Mesodermal cell (in vitro differentiated cells): ENCODE measurements at regions not wholly inside any gene's neighbourhood (a gene's known extent, or its start where the extent isn't known, plus 50 kb on each side); places are given as distances from the start of the nearest gene placed in this dataset.

ENCODE experiments used
- H3K27ac ChIP-seq: 2 replicates; pipeline ENCODE4 v1.7.0; 2013; ENCODE audit warnings: mild to moderate bottlenecking, low read depth, low read length, moderate library complexity; ENCODE audit not compliant: severe bottlenecking
- H3K36me3 ChIP-seq: 2 replicates; pipeline ENCODE4 v1.7.1; 2013; ENCODE audit warnings: mild to moderate bottlenecking, low read length, moderate library complexity; ENCODE audit not compliant: control insufficient read depth, insufficient read depth
- H3K4me1 ChIP-seq: one replicate; pipeline ENCODE4 v1.7.1; 2013; ENCODE audit warnings: mild to moderate bottlenecking, low read length; ENCODE audit not compliant: insufficient read depth, control insufficient read depth, poor library complexity, severe bottlenecking
- H3K4me3 ChIP-seq: 2 replicates; pipeline ENCODE4 v1.7.0; 2013; ENCODE audit warnings: low read length, control low read depth, mild to moderate bottlenecking; ENCODE audit not compliant: insufficient read depth, poor library complexity, severe bottlenecking; ENCODE audit errors: extremely low read depth
- H3K9me3 ChIP-seq: 2 replicates; pipeline ENCODE4 v1.7.1; 2013; ENCODE audit warnings: mild to moderate bottlenecking, low read length, moderate library complexity; ENCODE audit not compliant: control insufficient read depth
- WGBS, 2 experiments: methylation state at CpG; one replicate each; pipeline ENCODE4 v1.1.5; 2013; ENCODE audit warnings: missing lambda C conversion rate in 2 of 2; ENCODE audit not compliant: insufficient coverage in 2 of 2; 5-methylcytosine and 5-hydroxymethylcytosine counted together

DNA sequence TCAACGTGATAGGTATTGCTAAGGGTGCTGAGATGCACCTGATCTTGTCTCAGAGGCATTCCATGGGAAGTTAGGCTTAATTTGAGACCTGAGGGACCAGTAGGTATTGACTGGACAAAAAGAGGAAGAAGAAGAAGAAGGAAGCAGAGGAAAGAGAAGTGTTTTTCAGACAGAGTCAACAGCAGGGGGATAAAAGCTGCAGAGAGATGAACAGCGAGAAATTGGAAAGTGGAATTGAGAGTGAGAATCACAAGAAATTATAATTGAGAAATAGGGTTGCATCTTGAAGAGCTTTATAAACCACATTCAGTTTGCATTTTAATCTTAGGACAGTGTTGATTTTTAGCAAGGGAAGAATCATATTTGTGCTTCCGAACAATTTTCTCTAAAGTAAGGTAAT is 254.0 kb downstream of the CD83 start:
- Histone ChIP-seq H3K36me3 (no peaks in the 10 kb centered on the region), H3K9me3 (no peaks in the 10 kb centered on the region), H3K4me3 (no peak overlapping the region), H3K27ac (no peak overlapping the region), H3K4me1 (no peaks in the 10 kb centered on the region)
- WGBS, 2 experiments, result 78 to 100% methylated on average over 2 of the region's 3 CpGs

DNA sequence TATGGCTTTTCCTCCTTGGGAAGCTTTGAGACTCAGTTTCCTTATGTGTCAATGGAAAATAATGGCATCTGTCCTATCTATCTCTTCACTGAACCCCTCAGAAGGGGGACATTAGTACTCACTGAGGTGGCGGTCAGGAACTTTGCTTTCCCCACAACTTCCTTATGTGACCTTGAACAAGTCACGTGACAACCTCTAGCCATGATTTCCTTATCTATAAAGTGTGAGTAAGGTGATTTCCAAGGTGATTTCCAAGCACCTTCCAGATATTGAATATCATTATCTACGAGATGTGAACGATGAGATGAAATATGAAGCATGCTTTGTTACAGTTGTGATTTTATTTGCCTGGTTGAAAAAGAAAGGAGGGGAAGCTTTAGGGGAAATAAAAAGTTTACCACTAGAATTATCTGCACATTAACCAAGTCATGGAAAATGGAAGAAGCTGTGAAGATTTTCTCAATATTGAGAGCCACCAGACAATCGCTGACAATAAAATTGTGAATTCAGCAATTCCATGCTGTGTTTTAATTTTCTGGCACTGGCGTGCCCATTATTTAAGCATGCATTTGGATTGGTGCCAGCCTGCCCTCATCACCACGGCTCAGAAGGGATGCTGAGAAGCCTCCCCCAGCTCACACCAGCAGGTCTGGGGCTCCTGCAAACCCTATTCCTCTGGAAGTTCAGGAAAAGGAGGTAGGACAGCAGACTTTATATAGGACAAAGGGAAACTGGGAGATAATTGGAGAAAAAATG is 255.3 kb downstream of the CD83 start:
- Histone ChIP-seq H3K27ac (no peak overlapping the region), H3K9me3 (no peaks in the 10 kb centered on the region), H3K4me1 (no peaks in the 10 kb centered on the region), H3K36me3 (no peaks in the 10 kb centered on the region), H3K4me3 (no peak overlapping the region)
- 85 to 100% methylated on average over 3 of the region's 7 CpGs for WGBS, 2 experiments

- H3K9me3 ChIP-seq, result no peaks in the 10 kb centered on the region
- no peaks in the 10 kb centered on the region for H3K4me1 ChIP-seq
- 85 to 87% methylated on average over 5 of the region's 7 CpGs for WGBS, 2 experiments
- no peak overlapping the region for H3K27ac ChIP-seq
- no peaks in the 10 kb centered on the region for H3K36me3 ChIP-seq
- H3K4me3 ChIP-seq, result no peak overlapping the region
These were observed 256.3 kb downstream of the CD83 start for GRCh38 chr6:14373648-14374437.

GRCh38 chr6:14375930-14376329 is 258.4 kb downstream of the CD83 start:
- Histone ChIP-seq H3K36me3 (no peaks in the 10 kb centered on the region), H3K4me1 (no peaks in the 10 kb centered on the region), H3K27ac (no peak overlapping the region), H3K9me3 (no peaks in the 10 kb centered on the region), H3K4me3 (no peak overlapping the region)
- 80 to 100% methylated on average over 1 of the region's 1 CpG for WGBS, 2 experiments

GRCh38 chr6:14379568-14379967 is 262.0 kb downstream of the CD83 start:
- Histone ChIP-seq H3K4me1 (no peaks in the 10 kb centered on the region), H3K4me3 (no peak overlapping the region), H3K27ac (no peak overlapping the region), H3K9me3 (no peaks in the 10 kb centered on the region), H3K36me3 (no peaks in the 10 kb centered on the region)
- 33 to 44% methylated on average over 1 of the region's 3 CpGs for WGBS, 2 experiments

DNA sequence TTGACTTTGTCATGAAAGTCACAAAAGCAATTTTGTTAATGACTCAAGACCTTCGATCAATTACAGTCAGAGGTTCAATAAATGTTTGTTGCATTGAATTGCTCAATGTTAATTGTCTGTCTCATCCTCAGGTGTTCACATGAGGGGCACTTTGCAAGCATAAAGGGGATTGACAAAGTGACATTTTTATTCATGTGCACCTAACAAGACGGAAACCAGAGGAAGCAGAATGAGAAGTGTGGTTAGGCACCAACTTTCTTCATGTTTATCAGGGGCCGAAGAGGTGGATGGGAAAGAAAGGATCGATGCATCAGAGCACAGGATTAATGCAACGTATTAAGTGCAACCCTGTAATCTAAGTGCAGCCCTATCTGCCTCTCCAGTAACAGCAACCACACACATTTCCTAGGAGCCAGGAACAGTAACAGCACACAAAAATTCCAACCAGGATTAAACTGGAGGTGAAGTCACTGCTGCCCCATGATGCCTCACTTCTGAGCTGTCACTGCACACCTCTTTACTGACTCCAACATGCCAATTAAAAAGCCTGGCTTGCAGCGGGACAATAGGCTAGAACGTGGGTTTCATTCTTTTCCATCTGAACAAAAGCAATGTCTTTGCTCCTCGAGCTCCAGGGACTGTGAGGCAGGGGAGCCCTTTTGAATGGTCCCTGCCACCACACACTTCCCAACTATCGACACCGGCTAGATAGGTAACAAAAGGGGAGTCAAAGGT is 262.7 kb downstream of the CD83 start:
- WGBS, 2 experiments, result 43 to 59% methylated on average over 8 of the region's 10 CpGs

DNA sequence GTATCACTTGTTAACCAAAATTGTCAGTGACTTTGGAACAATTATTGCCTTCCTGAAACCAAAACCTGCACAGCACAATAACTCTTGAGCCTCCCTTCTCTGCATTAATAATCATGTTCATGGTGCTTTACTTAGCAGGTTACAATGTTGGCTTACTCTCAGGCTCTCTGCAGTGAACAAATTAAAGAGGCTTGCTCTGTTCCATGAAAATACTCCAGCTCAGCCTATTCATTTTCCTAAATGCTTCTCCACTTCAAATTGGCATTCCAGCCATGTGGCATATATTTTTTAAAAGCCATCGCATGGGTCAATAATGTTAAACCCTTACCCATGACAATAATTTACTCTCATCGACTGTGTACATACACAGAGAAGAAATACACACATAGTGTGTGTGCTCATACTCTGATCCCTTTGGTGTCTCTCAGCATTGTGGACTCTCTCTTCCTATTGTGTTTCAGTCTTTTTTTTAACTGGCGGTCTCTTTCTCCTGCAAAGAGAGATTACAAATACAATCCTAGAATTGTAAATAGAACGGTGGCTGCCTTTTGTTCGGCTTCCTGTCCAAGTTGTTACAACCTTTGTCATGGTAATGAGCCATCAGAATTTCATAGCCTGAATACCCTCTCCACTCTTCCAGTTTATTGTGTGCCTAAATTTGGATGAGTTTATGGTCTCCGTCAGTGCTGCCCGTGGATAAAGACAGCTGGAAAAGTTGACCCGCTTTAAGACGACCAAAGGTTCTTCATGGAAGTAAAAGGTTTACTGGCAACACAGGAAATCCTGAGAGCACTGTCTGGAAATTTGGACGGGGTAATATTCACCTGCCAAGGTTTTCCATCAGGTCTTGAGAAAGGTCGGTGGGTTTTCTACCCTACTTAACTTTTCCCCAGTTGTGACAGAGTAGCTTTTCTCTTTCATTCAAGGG is 263.6 kb downstream of the CD83 start:
- Histone ChIP-seq H3K27ac (no peak overlapping the region), H3K4me3 (no peak overlapping the region), H3K4me1 (no peaks in the 10 kb centered on the region), H3K9me3 (no peaks in the 10 kb centered on the region), H3K36me3 (no peaks in the 10 kb centered on the region)
- 22 to 33% methylated on average over 7 of the region's 11 CpGs for WGBS, 2 experiments

More for the DNA sequence above, 262.7 kb downstream of the CD83 start:
- Histone ChIP-seq H3K4me3 (no peak overlapping the region), H3K27ac (no peak overlapping the region), H3K36me3 (no peaks in the 10 kb centered on the region), H3K9me3 (no peaks in the 10 kb centered on the region), H3K4me1 (no peaks in the 10 kb centered on the region)

GRCh38 chr6:14381829-14382677 is 264.5 kb downstream of the CD83 start:
- Histone ChIP-seq H3K27ac (no peak overlapping the region), H3K9me3 (no peaks in the 10 kb centered on the region), H3K4me1 (no peaks in the 10 kb centered on the region), H3K36me3 (no peaks in the 10 kb centered on the region), H3K4me3 (no peak overlapping the region)
- 58 to 62% methylated on average over 4 to 6 of the region's 10 CpGs for WGBS, 2 experiments

GRCh38 chr6:14382678-14383236 is 265.2 kb downstream of the CD83 start:
- H3K9me3 ChIP-seq, result no peaks in the 10 kb centered on the region
- no peak overlapping the region for H3K4me3 ChIP-seq
- WGBS, 2 experiments, result 71 to 75% methylated on average over 1 of the region's 3 CpGs
- H3K36me3 ChIP-seq, result no peaks in the 10 kb centered on the region
- H3K27ac ChIP-seq, result no peak overlapping the region
- H3K4me1 ChIP-seq, result no peaks in the 10 kb centered on the region
